ENCODE measurements at regions not wholly inside any gene's neighbourhood (a gene's known extent, or its start where the extent isn't known, plus 50 kb on each side); places are given as distances from the start of the nearest gene placed in this dataset.
A peak's percentile ranks its signal among the peaks of the same experiment; 100 is the strongest.

- no peak for TF ChIP-seq CTCF (IDR thresholded peaks at IDR 0.05)
- intact Hi-C loops (cut with DNase I; ENCODE audit: low total_unique reads), result no loop called here
- Histone ChIP-seq H3K4me1 (peaks cover 0 to 29% (median 22%) of the 10 kb centered on the region in 4 donors), H3K4me3 (no peak overlapping the region), H3K27me3 (no peaks in the 10 kb centered on the region), H3K36me3 (no peaks in the 10 kb centered on the region), H3K27ac (no peak overlapping the region), H3K9me3 (no peaks in the 10 kb centered on the region)
- DNase-seq, result no peak
These were observed 186.0 kb downstream of the PSMG1 start for GRCh38 chr21:38997051-38997842.

GRCh38 chr21:38996355-38996754, 186.9 kb downstream of the PSMG1 start:
- Histone ChIP-seq H3K4me1 (peaks cover 0 to 34% (median 26%) of the 10 kb centered on the region in 4 donors), H3K9me3 (no peaks in the 10 kb centered on the region), H3K4me3 (no peak overlapping the region), H3K36me3 (no peaks in the 10 kb centered on the region), H3K27me3 (no peaks in the 10 kb centered on the region), H3K27ac (no peak overlapping the region)
- intact Hi-C loops (cut with DNase I; ENCODE audit: low total_unique reads), result no loop called here
- DNase-seq, result no peak
- no peak for TF ChIP-seq CTCF (IDR thresholded peaks at IDR 0.05)

DNA sequence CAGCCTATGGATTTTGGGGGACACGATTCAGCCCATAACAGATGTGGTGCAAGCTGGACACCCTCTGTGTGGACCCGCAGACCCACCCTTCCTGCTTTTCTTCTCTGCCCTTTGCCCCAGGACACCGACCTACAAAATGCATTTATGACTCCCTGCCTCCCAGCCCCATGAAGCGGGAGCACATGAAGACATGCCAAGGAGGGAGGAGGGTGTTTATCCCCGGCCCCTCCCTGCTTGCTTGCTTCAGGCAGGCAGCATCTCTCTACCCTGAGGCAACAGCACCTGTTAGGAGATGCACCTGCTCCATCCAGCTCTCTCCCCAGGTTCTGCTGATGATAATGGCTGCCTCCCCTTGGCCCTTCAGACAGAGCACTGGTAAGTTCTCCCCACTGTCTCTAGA, 187.5 kb downstream of the PSMG1 start:
- H3K9me3 ChIP-seq, result no peaks in the 10 kb centered on the region
- TF ChIP-seq CTCF (IDR thresholded peaks at IDR 0.05), result no peak
- no peak for DNase-seq
- H3K4me1 ChIP-seq, result peaks cover 0 to 34% (median 26%) of the 10 kb centered on the region in 4 donors
- intact Hi-C loops (cut with DNase I; ENCODE audit: low total_unique reads), result no loop called here
- H3K27me3 ChIP-seq, result no peaks in the 10 kb centered on the region
- no peaks in the 10 kb centered on the region for H3K36me3 ChIP-seq
- H3K4me3 ChIP-seq, result no peak overlapping the region
- H3K27ac ChIP-seq, result no peak overlapping the region

GRCh38 chr21:38995071-38995669, 188.1 kb downstream of the PSMG1 start:
- H3K4me1 ChIP-seq, result peaks cover 0 to 34% (median 26%) of the 10 kb centered on the region in 4 donors
- peak overlapping the region; percentile 54 to 69 for H3K27ac ChIP-seq
- H3K36me3 ChIP-seq, result no peaks in the 10 kb centered on the region
- intact Hi-C loops (cut with DNase I; ENCODE audit: low total_unique reads), result no loop called here
- no peaks in the 10 kb centered on the region for H3K9me3 ChIP-seq
- TF ChIP-seq CTCF (IDR thresholded peaks at IDR 0.05), result no peak
- no peak for DNase-seq
- no peaks in the 10 kb centered on the region for H3K27me3 ChIP-seq
- no peak overlapping the region for H3K4me3 ChIP-seq

- no peak for TF ChIP-seq CTCF (IDR thresholded peaks at IDR 0.05)
- Histone ChIP-seq H3K27me3 (no peaks in the 10 kb centered on the region), H3K27ac (peak overlapping the region; percentile 54 to 69), H3K4me3 (no peak overlapping the region), H3K9me3 (no peaks in the 10 kb centered on the region), H3K36me3 (no peaks in the 10 kb centered on the region), H3K4me1 (peaks cover 0 to 34% (median 26%) of the 10 kb centered on the region in 4 donors)
- DNase-seq, result no peak
- intact Hi-C loops (cut with DNase I; ENCODE audit: low total_unique reads), result no loop called here
These were observed 188.3 kb downstream of the ETS2 start for GRCh38 chr21:38994042-38994441.
